Upper lobe of right lung (tissue), 1 donor: ENCODE measurements at regions not wholly inside any gene's neighbourhood (a gene's known extent, or its start where the extent isn't known, plus 50 kb on each side); places are given as distances from the start of the nearest gene placed in this dataset.

Experiments
- ATAC-seq: fragments of 200-7000 bp; cut with Tn5 transposase; one replicate; pipeline ENCODE4 v1.9.1; 2020; ENCODE audit warnings: mild to moderate bottlenecking, moderate library complexity
- DNase-seq: peaks from one replicate; pipeline ENCODE4 v3.0.0-alpha.2; 2020
- H3K27ac ChIP-seq: fragments of 200-600 bp; one replicate; pipeline ENCODE4 v1.8.0; 2022
- H3K27me3 ChIP-seq: fragments of 200-600 bp; one replicate; pipeline ENCODE4 v1.8.0; 2022; ENCODE audit warnings: mild to moderate bottlenecking
- H3K36me3 ChIP-seq: fragments of 200-600 bp; one replicate; pipeline ENCODE4 v1.8.0; 2022
- H3K4me1 ChIP-seq: fragments of 200-600 bp; one replicate; pipeline ENCODE4 v1.8.0; 2022
- H3K4me3 ChIP-seq: fragments of 200-600 bp; one replicate; pipeline ENCODE4 v1.8.0; 2022; ENCODE audit warnings: mild to moderate bottlenecking
- H3K9me3 ChIP-seq: fragments of 200-600 bp; one replicate; pipeline ENCODE4 v1.8.0; 2022
- CTCF ChIP-seq: fragments of 200-600 bp; IDR thresholded peaks from one replicate; pipeline ENCODE4 v1.8.0; 2022; ENCODE audit warnings: antibody characterized with exemption
- intact Hi-C: fragments of 100-400 bp; cut with DNase I; formaldehyde crosslinking; loops from one replicate; pipeline ENCODE4 v1.11.0; 2022
- donor health status: DM: no; HTN: yes; CAD: no; lungs with severe emphysema.

GRCh38 chr2:120809609-120810440, 74.2 kb downstream of the GLI2 start:
- H3K36me3 ChIP-seq: no peaks in the 10 kb centered on the region
- intact Hi-C loops: no loop called here
- no peak for DNase-seq
- no peak for TF ChIP-seq CTCF
- H3K4me3 ChIP-seq: no peak overlapping the region
- no peak for ATAC-seq
- peaks cover 10% of the 10 kb centered on the region for H3K4me1 ChIP-seq
- H3K9me3 ChIP-seq: no peaks in the 10 kb centered on the region
- H3K27ac ChIP-seq: no peak overlapping the region
- no peaks in the 10 kb centered on the region for H3K27me3 ChIP-seq

- no peaks in the 10 kb centered on the region for H3K36me3 ChIP-seq
- H3K27ac ChIP-seq: no peak overlapping the region
- intact Hi-C loops: no loop called here
- no peaks in the 10 kb centered on the region for H3K9me3 ChIP-seq
- DNase-seq (no peak), ATAC-seq (no peak)
- peaks cover 10% of the 10 kb centered on the region for H3K4me1 ChIP-seq
- H3K27me3 ChIP-seq: no peaks in the 10 kb centered on the region
- no peak for TF ChIP-seq CTCF
- no peak overlapping the region for H3K4me3 ChIP-seq
These were observed 75.0 kb downstream of the GLI2 start for GRCh38 chr2:120810639-120811038.

- H3K27ac ChIP-seq: no peak overlapping the region
- DNase-seq: no peak
- intact Hi-C loops: no loop called here
- no peak for TF ChIP-seq CTCF
- H3K4me1 ChIP-seq: no peaks in the 10 kb centered on the region
- no peaks in the 10 kb centered on the region for H3K36me3 ChIP-seq
- no peaks in the 10 kb centered on the region for H3K27me3 ChIP-seq
- H3K4me3 ChIP-seq: no peak overlapping the region
- H3K9me3 ChIP-seq: no peaks in the 10 kb centered on the region
- no peak for ATAC-seq
These were observed 77.2 kb downstream of the GLI2 start for GRCh38 chr2:120812866-120813265.

- Histone ChIP-seq H3K4me3 (no peak overlapping the region), H3K36me3 (no peaks in the 10 kb centered on the region), H3K9me3 (no peaks in the 10 kb centered on the region), H3K27me3 (no peaks in the 10 kb centered on the region), H3K27ac (no peak overlapping the region), H3K4me1 (no peaks in the 10 kb centered on the region)
- ATAC-seq (no peak), DNase-seq (no peak)
- intact Hi-C loops: no loop called here
- TF ChIP-seq CTCF: no peak
These were observed 78.7 kb downstream of the GLI2 start for GRCh38 chr2:120814352-120814751.

GRCh38 chr2:120815292-120815691, 79.6 kb downstream of the GLI2 start:
- no peak overlapping the region for H3K27ac ChIP-seq
- no peak for DNase-seq
- H3K27me3 ChIP-seq: no peaks in the 10 kb centered on the region
- no peaks in the 10 kb centered on the region for H3K36me3 ChIP-seq
- TF ChIP-seq CTCF: no peak
- no peaks in the 10 kb centered on the region for H3K9me3 ChIP-seq
- no peak for ATAC-seq
- H3K4me1 ChIP-seq: no peaks in the 10 kb centered on the region
- intact Hi-C loops: no loop called here
- no peak overlapping the region for H3K4me3 ChIP-seq
